Gastroesophageal sphincter (tissue), 3 donors: ENCODE measurements at regions not wholly inside any gene's neighbourhood (a gene's known extent, or its start where the extent isn't known, plus 50 kb on each side); places are given as distances from the start of the nearest gene placed in this dataset.
"Not testable (repeated sequence)": the region's sequence is repeated elsewhere in the genome, so short reads cannot be mapped to it uniquely, and the experiment has no call there.

ENCODE experiments used
- CTCF ChIP-seq, 4 experiments: fragments of 200-600 bp in 2 of 4; fragments of 450-650 bp in 2 of 4; sonication (generic) in 1 of 4; IDR thresholded peaks; one replicate each; pipeline ENCODE4 v1.5.1; 2017 to 2019; ENCODE audit warnings: antibody characterized with exemption in 4 of 4, mild to moderate bottlenecking in 2 of 4, moderate library complexity in 2 of 4
- EP300 ChIP-seq: sonication (generic); formaldehyde crosslinking; IDR thresholded peaks from one replicate; pipeline ENCODE4 v1.6.1; 2017; ENCODE audit warnings: antibody characterized with exemption, mild to moderate bottlenecking
- POLR2A ChIP-seq, 2 donors: fragments of 450-650 bp; IDR thresholded peaks; one replicate each; pipeline ENCODE4 v1.6.1; 2017; ENCODE audit warnings: antibody characterized with exemption in 2 of 2, mild to moderate bottlenecking in 2 of 2, moderate library complexity in 1 of 2
- POLR2AphosphoS5 ChIP-seq: sonication (generic); formaldehyde crosslinking; IDR thresholded peaks from one replicate; pipeline ENCODE4 v1.6.1; 2017; ENCODE audit warnings: antibody characterized with exemption

GRCh38 chr20:48359055-48359390, 468.8 kb downstream of the PREX1 start:
- TF ChIP-seq CTCF (IDR thresholded peaks at IDR 0.05); POLR2A (IDR thresholded peaks at IDR 0.05); POLR2AphosphoS5; EP300: not testable (repeated sequence)
